ENCODE measurements at regions not wholly inside any gene's neighbourhood (a gene's known extent, or its start where the extent isn't known, plus 50 kb on each side); places are given as distances from the start of the nearest gene placed in this dataset.

DNA sequence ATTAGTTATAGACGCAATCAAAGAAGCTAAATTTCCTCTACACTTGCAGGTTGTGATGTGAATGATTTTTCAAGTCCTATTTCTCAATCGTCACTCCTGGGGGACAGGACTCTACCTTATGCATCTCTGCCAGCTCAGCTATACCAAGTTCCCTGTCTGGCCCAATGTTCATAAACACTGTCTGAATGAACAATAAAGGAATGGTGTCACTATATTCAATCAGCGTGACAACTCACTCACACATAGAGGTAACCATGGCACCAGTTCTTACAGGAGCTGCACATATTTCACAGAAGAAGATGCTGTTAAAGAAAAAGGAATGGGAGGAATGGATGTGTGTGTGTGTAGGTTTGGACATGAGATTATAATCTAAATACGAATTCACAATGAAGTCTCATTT lies 280.6 kb downstream of the PPP1R2C start:
- Histone ChIP-seq H3K4me1 (replicated peaks in 1 of 2; ENCODE audit: control insufficient read depth in 2 of 2, insufficient read depth in 2 of 2, low read length in 2 of 2) (no peaks in the 10 kb centered on the region), H3K27ac (ENCODE audit: extremely low read depth, low read depth, low read length) (no peak overlapping the region), H3K36me3 (ENCODE audit: control insufficient read depth, insufficient read depth, low read length) (no peaks in the 10 kb centered on the region), H3K9me1 (ENCODE audit: control insufficient read depth, insufficient read depth, low read length) (no peaks in the 10 kb centered on the region), H3K4me2 (ENCODE audit: insufficient read depth, low read length) (no peak overlapping the region), H3K4me3 (no peak overlapping the region), H3K79me2 (ENCODE audit: control insufficient read depth, insufficient read depth, low read length) (no peaks in the 10 kb centered on the region), H2AFZ (ENCODE audit: low read depth, low read length) (no peak overlapping the region), H4K20me1 (replicated peaks; ENCODE audit: control insufficient read depth, insufficient read depth, low read length) (no peaks in the 10 kb centered on the region), H3K9ac (ENCODE audit: insufficient read depth in 1 of 2, low read depth in 2 of 2, low read length in 2 of 2) (no peak overlapping the region), H3K9me3 (replicated peaks; ENCODE audit: control insufficient read depth, insufficient read depth, low read depth, low read length) (no peaks in the 10 kb centered on the region), H3K27me3 (ENCODE audit: control insufficient read depth in 2 of 2, insufficient read depth in 2 of 2, low read length in 2 of 2) (no peaks in the 10 kb centered on the region)
- TF ChIP-seq TBP (optimal IDR thresholded peaks at IDR 0.05; ENCODE audit: low read depth, low read length): no peak
- no peak for TF ChIP-seq CREB1 (IDR thresholded peaks at IDR 0.05)
- no peak for TF ChIP-seq CREB1 (CRISPR knock-in tag; IDR thresholded peaks at IDR 0.05)
- TF ChIP-seq FOXK1 (CRISPR knock-in tag; IDR thresholded peaks at IDR 0.05; ENCODE audit: borderline replicate concordance): no peak
- no peak for TF ChIP-seq JUNB (CRISPR knock-in tag; conservative IDR thresholded peaks at IDR 0.05)
- no peak for DNase-seq (ENCODE audit: extremely low read depth in 1 of 4, low spot score in 3 of 4)
- no peak for FAIRE-seq
- ChIA-PET POLR2A (no interaction called here), CTCF (ENCODE audit: low intra/inter-chr PET ratio) (no interaction called here)
- whole genome bisulfite sequencing (ENCODE audit: insufficient coverage, low coverage, missing lambda C conversion rate): 0% methylated on average over 3 of the region's 4 CpGs
- no TSS peak for BruUV-seq (replicated peaks)
- in situ Hi-C loops (cut with MboI) (no loop called here), intact Hi-C loops (cut with micrococcal nuclease) (no loop called here)
- no peak for ATAC-seq

DNA sequence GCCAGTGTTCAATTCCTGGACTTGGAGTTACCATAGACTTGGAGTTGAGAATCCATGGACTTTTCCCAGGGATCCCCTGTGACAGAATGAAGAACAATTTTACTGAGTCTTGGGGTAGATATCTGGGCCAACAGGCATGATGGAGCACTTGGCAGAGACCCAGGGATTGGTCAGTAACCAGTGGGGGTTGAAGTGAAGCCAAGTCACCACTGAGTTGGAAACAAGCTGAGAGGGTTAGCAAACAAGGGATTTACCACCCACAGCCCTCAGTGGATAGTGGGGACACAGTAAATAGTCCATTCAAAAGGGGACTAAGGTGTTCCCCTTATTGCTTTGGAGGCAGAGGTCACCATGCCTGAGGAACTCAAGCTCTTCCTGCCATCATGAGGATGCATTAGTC lies 281.7 kb downstream of the PPP1R2C start:
- Histone ChIP-seq H3K36me3 (ENCODE audit: control insufficient read depth, insufficient read depth, low read length) (no peaks in the 10 kb centered on the region), H3K9me1 (ENCODE audit: control insufficient read depth, insufficient read depth, low read length) (no peaks in the 10 kb centered on the region), H3K4me1 (replicated peaks in 1 of 2; ENCODE audit: control insufficient read depth in 2 of 2, insufficient read depth in 2 of 2, low read length in 2 of 2) (no peaks in the 10 kb centered on the region), H3K27ac (ENCODE audit: extremely low read depth, low read depth, low read length) (no peak overlapping the region), H3K79me2 (ENCODE audit: control insufficient read depth, insufficient read depth, low read length) (no peaks in the 10 kb centered on the region), H4K20me1 (replicated peaks; ENCODE audit: control insufficient read depth, insufficient read depth, low read length) (no peaks in the 10 kb centered on the region), H3K9me3 (replicated peaks; ENCODE audit: control insufficient read depth, insufficient read depth, low read depth, low read length) (no peaks in the 10 kb centered on the region), H3K4me2 (ENCODE audit: insufficient read depth, low read length) (no peak overlapping the region), H3K27me3 (ENCODE audit: control insufficient read depth in 2 of 2, insufficient read depth in 2 of 2, low read length in 2 of 2) (no peaks in the 10 kb centered on the region), H3K9ac (ENCODE audit: insufficient read depth in 1 of 2, low read depth in 2 of 2, low read length in 2 of 2) (no peak overlapping the region), H3K4me3 (no peak overlapping the region), H2AFZ (ENCODE audit: low read depth, low read length) (no peak overlapping the region)
- ATAC-seq: no peak
- intact Hi-C loops (cut with micrococcal nuclease) (no loop called here), in situ Hi-C loops (cut with MboI) (no loop called here)
- ChIA-PET POLR2A (no interaction called here), CTCF (ENCODE audit: low intra/inter-chr PET ratio) (no interaction called here)
- no peak for DNase-seq (ENCODE audit: extremely low read depth in 1 of 4, low spot score in 3 of 4)
- FAIRE-seq: no peak
- no TSS peak for BruUV-seq (replicated peaks)
- no peak for TF ChIP-seq MTF1 (CRISPR knock-in tag; IDR thresholded peaks at IDR 0.05; ENCODE audit: borderline replicate concordance)
- no peak for TF ChIP-seq TAF9B (IDR thresholded peaks at IDR 0.05; ENCODE audit: partially characterized antibody)
- TF ChIP-seq HIVEP1 (CRISPR knock-in tag; IDR thresholded peaks at IDR 0.05): no peak
- TF ChIP-seq, protein P1, sequence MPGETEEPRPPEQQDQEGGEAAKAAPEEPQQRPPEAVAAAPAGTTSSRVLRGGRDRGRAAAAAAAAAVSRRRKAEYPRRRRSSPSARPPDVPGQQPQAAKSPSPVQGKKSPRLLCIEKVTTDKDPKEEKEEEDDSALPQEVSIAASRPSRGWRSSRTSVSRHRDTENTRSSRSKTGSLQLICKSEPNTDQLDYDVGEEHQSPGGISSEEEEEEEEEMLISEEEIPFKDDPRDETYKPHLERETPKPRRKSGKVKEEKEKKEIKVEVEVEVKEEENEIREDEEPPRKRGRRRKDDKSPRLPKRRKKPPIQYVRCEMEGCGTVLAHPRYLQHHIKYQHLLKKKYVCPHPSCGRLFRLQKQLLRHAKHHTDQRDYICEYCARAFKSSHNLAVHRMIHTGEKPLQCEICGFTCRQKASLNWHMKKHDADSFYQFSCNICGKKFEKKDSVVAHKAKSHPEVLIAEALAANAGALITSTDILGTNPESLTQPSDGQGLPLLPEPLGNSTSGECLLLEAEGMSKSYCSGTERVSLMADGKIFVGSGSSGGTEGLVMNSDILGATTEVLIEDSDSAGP (CRISPR knock-in tag; IDR thresholded peaks at IDR 0.05): no peak
